ENCODE measurements at regions not wholly inside any gene's neighbourhood (a gene's known extent, or its start where the extent isn't known, plus 50 kb on each side); places are given as distances from the start of the nearest gene placed in this dataset.

GRCh38 chr2:38176619-38177021 lies 100.7 kb upstream of the CYP1B1 start:
- no peak for TF ChIP-seq CTCF (IDR thresholded peaks at IDR 0.05; ENCODE audit: unreplicated experiment in 3 of 3)
- Mint-ChIP-seq H3K27ac (peak overlapping the region; percentile 43 to 99 (median 45)), H3K4me3 (no peak overlapping the region), H3K9me3 (no peaks in the 10 kb centered on the region), H3K27me3 (ENCODE audit: low read depth) (no peaks in the 10 kb centered on the region), H3K4me1 (peaks cover 44% of the 10 kb centered on the region), H3K36me3 (ENCODE audit: low read depth) (no peaks in the 10 kb centered on the region)

GRCh38 chr2:38174646-38175423 lies 98.9 kb upstream of the CYP1B1 start:
- H3K4me1 Mint-ChIP-seq: peaks cover 42% of the 10 kb centered on the region
- no peak for TF ChIP-seq CTCF (IDR thresholded peaks at IDR 0.05; ENCODE audit: unreplicated experiment in 3 of 3)

GRCh38 chr2:38174131-38174530 lies 98.2 kb upstream of the CYP1B1 start:
- Mint-ChIP-seq H3K27ac (peak overlapping the region; percentile 80 to 90 (median 90)), H3K4me1 (peaks cover 41% of the 10 kb centered on the region)

More at GRCh38 chr2:38174646-38175423, 98.9 kb upstream of the CYP1B1 start:
- Mint-ChIP-seq H3K9me3 (peaks cover 6% of the 10 kb centered on the region), H3K4me3 (no peak overlapping the region), H3K36me3 (ENCODE audit: low read depth) (peaks cover 7% of the 10 kb centered on the region), H3K27me3 (ENCODE audit: low read depth) (no peaks in the 10 kb centered on the region), H3K27ac (peak overlapping the region; percentile 89 to 95 (median 89))

GRCh38 chr2:38173683-38174082 lies 97.7 kb upstream of the CYP1B1 start:
- Mint-ChIP-seq H3K9me3 (peaks cover 6% of the 10 kb centered on the region), H3K27me3 (ENCODE audit: low read depth) (no peaks in the 10 kb centered on the region), H3K36me3 (ENCODE audit: low read depth) (peaks cover 9% of the 10 kb centered on the region), H3K27ac (peak overlapping the region; percentile 80 to 90 (median 90)), H3K4me1 (peaks cover 41% of the 10 kb centered on the region), H3K4me3 (no peak overlapping the region)
- TF ChIP-seq CTCF (IDR thresholded peaks at IDR 0.05; ENCODE audit: unreplicated experiment in 3 of 3): no peak

More at GRCh38 chr2:38174131-38174530, 98.2 kb upstream of the CYP1B1 start:
- Mint-ChIP-seq H3K9me3 (peaks cover 6% of the 10 kb centered on the region), H3K4me3 (no peak overlapping the region), H3K36me3 (ENCODE audit: low read depth) (peaks cover 9% of the 10 kb centered on the region), H3K27me3 (ENCODE audit: low read depth) (no peaks in the 10 kb centered on the region)
- TF ChIP-seq CTCF (IDR thresholded peaks at IDR 0.05; ENCODE audit: unreplicated experiment in 3 of 3): no peak

GRCh38 chr2:38171208-38171855 lies 95.4 kb upstream of the CYP1B1 start:
- Mint-ChIP-seq H3K4me1 (peaks cover 49% of the 10 kb centered on the region), H3K36me3 (ENCODE audit: low read depth) (peaks cover 9% of the 10 kb centered on the region), H3K4me3 (no peak overlapping the region), H3K9me3 (peaks cover 6% of the 10 kb centered on the region), H3K27me3 (ENCODE audit: low read depth) (no peaks in the 10 kb centered on the region), H3K27ac (peak overlapping the region in 2 of 3 experiments; percentile 41 to 55)
- TF ChIP-seq CTCF (IDR thresholded peaks at IDR 0.05; ENCODE audit: unreplicated experiment in 3 of 3): no peak
